ENCODE measurements at regions not wholly inside any gene's neighbourhood (a gene's known extent, or its start where the extent isn't known, plus 50 kb on each side); places are given as distances from the start of the nearest gene placed in this dataset.

GRCh38 chr16:59260892-59261291 is 526.8 kb upstream of the GOT2 start:
- no peaks in the 10 kb centered on the region for H3K36me3 ChIP-seq (ENCODE audit: control insufficient read depth, insufficient read depth, low read length)
- no peak for DNase-seq (ENCODE audit: extremely low read depth, insufficient read length)

GRCh38 chr16:59259950-59260319 is 525.8 kb upstream of the GOT2 start:
- TF ChIP-seq, protein P1, sequence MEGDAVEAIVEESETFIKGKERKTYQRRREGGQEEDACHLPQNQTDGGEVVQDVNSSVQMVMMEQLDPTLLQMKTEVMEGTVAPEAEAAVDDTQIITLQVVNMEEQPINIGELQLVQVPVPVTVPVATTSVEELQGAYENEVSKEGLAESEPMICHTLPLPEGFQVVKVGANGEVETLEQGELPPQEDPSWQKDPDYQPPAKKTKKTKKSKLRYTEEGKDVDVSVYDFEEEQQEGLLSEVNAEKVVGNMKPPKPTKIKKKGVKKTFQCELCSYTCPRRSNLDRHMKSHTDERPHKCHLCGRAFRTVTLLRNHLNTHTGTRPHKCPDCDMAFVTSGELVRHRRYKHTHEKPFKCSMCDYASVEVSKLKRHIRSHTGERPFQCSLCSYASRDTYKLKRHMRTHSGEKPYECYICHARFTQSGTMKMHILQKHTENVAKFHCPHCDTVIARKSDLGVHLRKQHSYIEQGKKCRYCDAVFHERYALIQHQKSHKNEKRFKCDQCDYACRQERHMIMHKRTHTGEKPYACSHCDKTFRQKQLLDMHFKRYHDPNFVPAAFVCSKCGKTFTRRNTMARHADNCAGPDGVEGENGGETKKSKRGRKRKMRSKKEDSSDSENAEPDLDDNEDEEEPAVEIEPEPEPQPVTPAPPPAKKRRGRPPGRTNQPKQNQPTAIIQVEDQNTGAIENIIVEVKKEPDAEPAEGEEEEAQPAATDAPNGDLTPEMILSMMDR (IDR thresholded peaks at IDR 0.05; ENCODE audit: insufficient read depth, low read length, poor library complexity, severe bottlenecking) = no peak
- DNase-seq (ENCODE audit: extremely low read depth, insufficient read length) = no peak
- no peak overlapping the region for H3K4me3 ChIP-seq (replicated peaks; ENCODE audit: low read depth, low read length)
- H3K36me3 ChIP-seq (ENCODE audit: control insufficient read depth, insufficient read depth, low read length) = no peaks in the 10 kb centered on the region
- no peaks in the 10 kb centered on the region for H3K27me3 ChIP-seq (replicated peaks; ENCODE audit: control insufficient read depth, insufficient read depth, low read length)

More at GRCh38 chr16:59260892-59261291, 526.8 kb upstream of the GOT2 start:
- TF ChIP-seq, protein P1 (IDR thresholded peaks at IDR 0.05; ENCODE audit: insufficient read depth, low read length, poor library complexity, severe bottlenecking) = no peak
- no peak overlapping the region for H3K4me3 ChIP-seq (replicated peaks; ENCODE audit: low read depth, low read length)
- H3K27me3 ChIP-seq (replicated peaks; ENCODE audit: control insufficient read depth, insufficient read depth, low read length) = no peaks in the 10 kb centered on the region

DNA sequence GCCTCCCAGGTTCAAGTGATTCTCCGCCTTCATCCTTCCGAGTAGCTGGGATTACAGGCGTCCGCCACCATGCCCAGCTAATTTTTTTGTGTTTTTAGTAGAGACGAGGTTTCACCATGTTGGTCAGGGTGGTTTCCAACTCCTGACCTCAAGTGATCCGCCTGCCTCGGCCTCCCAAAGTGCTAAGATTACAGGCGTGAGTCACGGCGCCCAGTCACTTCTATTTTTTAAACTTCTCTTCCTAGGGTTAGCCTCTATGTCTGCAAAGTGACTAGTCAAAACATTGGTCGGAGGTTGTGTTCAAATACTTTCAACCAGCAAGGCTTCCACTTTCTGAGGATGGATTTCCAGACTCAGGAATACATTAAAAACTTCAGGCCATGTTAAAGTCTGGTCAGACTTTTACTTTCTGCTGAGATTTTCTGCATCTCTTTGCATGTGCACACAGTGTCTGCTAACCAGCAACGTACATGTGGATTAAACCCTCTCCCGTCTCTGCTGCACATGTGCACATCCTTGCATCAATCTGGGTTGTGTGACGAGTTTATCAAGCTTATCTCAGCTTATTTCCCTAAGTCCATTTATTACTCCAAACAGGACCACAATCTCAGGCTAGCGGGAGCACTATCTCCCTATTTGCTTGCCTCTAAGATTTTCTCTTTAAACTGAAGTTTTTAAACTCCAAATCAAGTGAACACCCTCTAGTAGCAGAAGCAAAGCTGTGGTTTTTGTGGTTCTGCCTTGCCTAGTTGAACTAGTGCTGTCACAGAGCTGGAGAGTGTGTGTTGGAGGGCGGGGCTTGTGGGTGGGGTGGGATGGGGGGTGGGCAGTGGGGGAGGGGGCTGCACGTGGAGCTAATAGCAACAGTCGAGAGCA is 525.2 kb upstream of the GOT2 start:
- H3K4me3 ChIP-seq (replicated peaks; ENCODE audit: low read depth, low read length) = no peak overlapping the region
- no peak for DNase-seq (ENCODE audit: extremely low read depth, insufficient read length)

DNA sequence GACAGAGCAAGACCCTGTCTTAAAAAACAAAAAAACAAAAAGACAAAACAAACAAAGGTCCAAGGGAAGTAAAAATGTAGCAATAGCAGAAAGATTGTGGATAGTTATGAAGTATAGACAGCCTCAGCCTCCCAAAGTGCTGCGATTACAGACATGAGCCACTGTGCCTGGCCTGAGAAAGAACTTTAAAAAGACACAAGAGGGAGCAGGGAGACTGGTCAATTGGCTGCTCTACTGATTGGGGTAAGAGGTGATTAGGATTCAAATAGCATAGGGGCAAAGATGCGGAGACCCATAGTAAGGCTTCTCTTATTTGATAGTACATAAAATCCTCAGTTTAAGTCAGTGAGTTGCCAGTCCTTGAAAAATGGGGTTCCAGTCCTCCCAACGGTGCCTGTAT is 518.2 kb upstream of the GOT2 start:
- no peak for DNase-seq (ENCODE audit: extremely low read depth, insufficient read length)
- H3K4me3 ChIP-seq (replicated peaks; ENCODE audit: low read depth, low read length) = no peak overlapping the region
- H3K36me3 ChIP-seq (ENCODE audit: control insufficient read depth, insufficient read depth, low read length) = no peaks in the 10 kb centered on the region
- TF ChIP-seq, protein P1 (IDR thresholded peaks at IDR 0.05; ENCODE audit: insufficient read depth, low read length, poor library complexity, severe bottlenecking) = no peak
- no peaks in the 10 kb centered on the region for H3K27me3 ChIP-seq (replicated peaks; ENCODE audit: control insufficient read depth, insufficient read depth, low read length)

More for the DNA sequence above, 525.2 kb upstream of the GOT2 start:
- TF ChIP-seq, protein P1 (IDR thresholded peaks at IDR 0.05; ENCODE audit: insufficient read depth, low read length, poor library complexity, severe bottlenecking) = no peak
- no peaks in the 10 kb centered on the region for H3K27me3 ChIP-seq (replicated peaks; ENCODE audit: control insufficient read depth, insufficient read depth, low read length)
- H3K36me3 ChIP-seq (ENCODE audit: control insufficient read depth, insufficient read depth, low read length) = no peaks in the 10 kb centered on the region

- DNase-seq (ENCODE audit: extremely low read depth, insufficient read length) = no peak
- Histone ChIP-seq H3K4me3 (replicated peaks; ENCODE audit: low read depth, low read length) (no peak overlapping the region), H3K36me3 (ENCODE audit: control insufficient read depth, insufficient read depth, low read length) (no peaks in the 10 kb centered on the region), H3K27me3 (replicated peaks; ENCODE audit: control insufficient read depth, insufficient read depth, low read length) (no peaks in the 10 kb centered on the region)
- TF ChIP-seq, protein P1 (IDR thresholded peaks at IDR 0.05; ENCODE audit: insufficient read depth, low read length, poor library complexity, severe bottlenecking) = no peak
Observed at GRCh38 chr16:59249011-59249410, 514.9 kb upstream of the GOT2 start.

Measured in GM06990 (cell line).